HUES48 (cell line): ENCODE measurements at regions not wholly inside any gene's neighbourhood (a gene's known extent, or its start where the extent isn't known, plus 50 kb on each side); places are given as distances from the start of the nearest gene placed in this dataset.

Experiments used
- H3K27ac ChIP-seq: one replicate; pipeline ENCODE4 v1.7.0; 2013; ENCODE audit warnings: low read depth, low read length, inconsistent platforms
- H3K27me3 ChIP-seq: 2 replicates; pipeline ENCODE4 v1.6.1; 2013; ENCODE audit warnings: mild to moderate bottlenecking, low read length; ENCODE audit not compliant: control insufficient read depth, insufficient read depth
- H3K36me3 ChIP-seq: 2 replicates; pipeline ENCODE4 v1.6.1; 2013; ENCODE audit warnings: low read length; ENCODE audit not compliant: control insufficient read depth, insufficient read depth
- H3K4me1 ChIP-seq: 2 replicates; pipeline ENCODE4 v1.6.1; 2013; ENCODE audit warnings: mild to moderate bottlenecking, low read length; ENCODE audit not compliant: control insufficient read depth, insufficient read depth
- H3K4me3 ChIP-seq: 2 replicates; pipeline ENCODE4 v1.5.1; 2013; ENCODE audit warnings: mild to moderate bottlenecking, low read depth, low read length
- H3K9ac ChIP-seq: 2 replicates; pipeline ENCODE4 v1.6.1; 2013; ENCODE audit warnings: mild to moderate bottlenecking, low read depth, low read length, moderate library complexity
- H3K9me3 ChIP-seq: 2 replicates; pipeline ENCODE4 v1.6.1; 2013; ENCODE audit warnings: low read length; ENCODE audit not compliant: control insufficient read depth, insufficient read depth

DNA sequence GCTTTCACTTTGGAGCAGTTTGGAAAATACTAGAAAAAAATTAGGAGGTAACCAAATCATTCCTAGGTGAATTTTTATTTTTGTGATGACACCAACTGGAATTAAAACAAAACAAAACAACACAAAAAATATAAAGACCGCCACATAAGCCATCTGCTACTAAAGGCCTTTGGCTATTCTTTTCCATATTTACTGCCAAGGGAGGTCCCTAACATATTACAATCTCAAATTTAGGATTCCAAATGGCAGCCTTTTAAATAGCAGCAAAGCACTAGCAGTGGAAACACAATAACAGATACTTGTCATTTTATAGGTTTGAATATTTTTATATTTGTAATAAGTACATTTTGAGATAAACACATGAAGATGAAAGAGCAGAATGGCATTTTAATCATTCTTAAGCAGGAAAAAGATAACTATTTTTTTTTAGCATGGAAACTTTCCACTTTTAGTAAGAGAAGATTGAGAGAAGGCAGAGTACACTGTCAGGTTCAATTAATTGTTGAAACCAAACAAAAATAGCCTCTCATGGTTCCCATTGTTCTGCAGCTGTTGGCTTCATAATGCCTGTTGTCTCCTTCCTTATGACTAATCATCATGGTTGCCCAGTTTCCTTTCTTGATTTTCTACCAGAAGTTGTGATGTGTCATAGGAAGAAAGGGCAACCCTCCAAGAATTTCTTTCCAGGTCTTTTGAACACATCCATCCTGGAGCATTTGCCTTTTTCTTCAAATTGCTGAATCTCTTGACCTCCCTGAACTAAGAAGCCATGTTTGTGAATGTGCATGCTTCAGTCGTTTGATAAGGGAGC is 219.0 kb upstream of the EMCN start:
- Histone ChIP-seq H3K36me3 (no peaks in the 10 kb centered on the region), H3K9me3 (no peaks in the 10 kb centered on the region), H3K27ac (no peak overlapping the region), H3K4me3 (no peak overlapping the region), H3K27me3 (no peaks in the 10 kb centered on the region), H3K9ac (no peak overlapping the region), H3K4me1 (no peaks in the 10 kb centered on the region)

- no peak overlapping the region for H3K9ac ChIP-seq
These were observed 211.0 kb upstream of the EMCN start for GRCh38 chr4:100728861-100729260.

DNA sequence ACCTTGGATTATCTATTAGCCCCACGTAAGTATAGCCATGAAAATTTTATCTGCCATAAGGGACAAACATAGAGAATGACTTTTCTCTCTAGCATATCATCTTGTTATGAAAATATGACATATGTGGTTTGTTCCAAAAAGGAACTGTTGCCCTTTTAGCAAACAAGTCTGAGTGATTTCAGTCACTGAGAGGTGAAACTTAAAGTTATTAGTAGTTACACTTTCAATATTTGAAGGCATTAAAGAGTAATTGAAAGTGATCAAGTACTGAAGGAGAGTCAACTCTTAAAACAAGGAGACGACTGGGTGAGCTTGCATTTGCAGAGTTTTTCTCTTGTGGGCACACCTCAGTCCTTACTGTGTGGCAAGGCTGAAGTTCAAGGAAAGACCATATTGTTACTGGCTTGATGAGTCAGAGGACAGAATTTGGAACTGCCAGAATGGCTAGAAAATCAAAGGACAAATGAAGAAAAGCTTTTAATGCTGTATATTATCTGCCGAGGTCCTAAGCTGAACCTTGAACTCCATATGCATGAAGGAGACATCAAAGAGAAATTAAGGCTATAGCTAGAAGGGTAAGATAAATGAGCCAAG is 205.1 kb upstream of the EMCN start:
- H3K4me1 ChIP-seq, result no peaks in the 10 kb centered on the region
- no peaks in the 10 kb centered on the region for H3K27me3 ChIP-seq
- no peak overlapping the region for H3K9ac ChIP-seq
- H3K4me3 ChIP-seq, result no peak overlapping the region
- no peaks in the 10 kb centered on the region for H3K9me3 ChIP-seq
- H3K36me3 ChIP-seq, result no peaks in the 10 kb centered on the region
- no peak overlapping the region for H3K27ac ChIP-seq

More at GRCh38 chr4:100728861-100729260, 211.0 kb upstream of the EMCN start:
- H3K36me3 ChIP-seq, result no peaks in the 10 kb centered on the region
- H3K4me1 ChIP-seq, result no peaks in the 10 kb centered on the region
- H3K27ac ChIP-seq, result no peak overlapping the region
- no peak overlapping the region for H3K4me3 ChIP-seq
- no peaks in the 10 kb centered on the region for H3K27me3 ChIP-seq
- no peaks in the 10 kb centered on the region for H3K9me3 ChIP-seq

DNA sequence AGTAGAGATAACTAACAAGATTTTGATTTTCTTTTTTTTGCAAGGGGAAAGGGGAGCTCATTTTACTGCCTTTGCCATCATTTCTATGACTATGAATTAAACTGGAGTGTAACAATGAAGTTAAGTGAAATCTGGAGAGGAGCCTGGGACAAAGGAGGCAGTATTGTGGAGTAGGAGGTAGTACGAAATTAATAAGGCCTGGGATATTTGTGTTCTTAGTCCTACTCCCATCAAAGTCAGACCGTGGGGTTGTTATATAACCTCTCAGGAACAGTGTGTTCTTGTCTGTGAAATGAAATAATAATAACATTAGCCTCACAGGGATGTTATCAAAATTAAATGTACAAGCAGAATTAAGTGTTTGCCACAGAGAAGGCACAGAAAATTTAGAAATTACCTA is 204.3 kb upstream of the EMCN start:
- Histone ChIP-seq H3K4me3 (no peak overlapping the region), H3K9ac (no peak overlapping the region), H3K36me3 (no peaks in the 10 kb centered on the region), H3K27me3 (no peaks in the 10 kb centered on the region), H3K27ac (no peak overlapping the region), H3K9me3 (no peaks in the 10 kb centered on the region), H3K4me1 (no peaks in the 10 kb centered on the region)

DNA sequence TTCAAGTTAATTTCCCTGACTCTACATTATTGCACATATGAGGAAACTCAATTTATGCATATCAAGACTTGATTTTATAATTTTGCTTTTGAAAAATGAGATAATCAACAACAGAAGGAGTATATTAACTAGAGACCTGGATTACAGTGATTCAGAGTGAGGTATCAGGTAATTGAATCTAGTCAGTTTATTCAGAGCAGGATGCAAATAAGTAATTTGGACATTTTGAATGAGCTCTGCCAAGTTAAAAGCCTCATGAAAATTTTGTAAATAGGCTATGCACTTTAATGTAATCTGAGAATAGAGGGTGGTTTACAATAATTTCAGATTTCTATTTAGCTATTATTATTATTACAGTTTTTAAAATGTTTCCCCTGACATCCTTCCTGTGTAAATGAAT is 203.7 kb upstream of the EMCN start:
- Histone ChIP-seq H3K9me3 (no peaks in the 10 kb centered on the region), H3K4me3 (no peak overlapping the region), H3K9ac (no peak overlapping the region)

GRCh38 chr4:100721077-100721476 is 203.3 kb upstream of the EMCN start:
- no peaks in the 10 kb centered on the region for H3K27me3 ChIP-seq
- H3K9ac ChIP-seq, result no peak overlapping the region
- H3K27ac ChIP-seq, result no peak overlapping the region
- no peaks in the 10 kb centered on the region for H3K36me3 ChIP-seq
- no peaks in the 10 kb centered on the region for H3K4me1 ChIP-seq
- no peak overlapping the region for H3K4me3 ChIP-seq
- no peaks in the 10 kb centered on the region for H3K9me3 ChIP-seq

More for the DNA sequence above, 203.7 kb upstream of the EMCN start:
- Histone ChIP-seq H3K4me1 (no peaks in the 10 kb centered on the region), H3K36me3 (no peaks in the 10 kb centered on the region), H3K27ac (no peak overlapping the region), H3K27me3 (no peaks in the 10 kb centered on the region)

- no peaks in the 10 kb centered on the region for H3K27me3 ChIP-seq
- no peaks in the 10 kb centered on the region for H3K9me3 ChIP-seq
- no peak overlapping the region for H3K4me3 ChIP-seq
- H3K27ac ChIP-seq, result no peak overlapping the region
- H3K9ac ChIP-seq, result no peak overlapping the region
- H3K36me3 ChIP-seq, result no peaks in the 10 kb centered on the region
- no peaks in the 10 kb centered on the region for H3K4me1 ChIP-seq
These were observed 198.6 kb upstream of the EMCN start for GRCh38 chr4:100716416-100716815.

DNA sequence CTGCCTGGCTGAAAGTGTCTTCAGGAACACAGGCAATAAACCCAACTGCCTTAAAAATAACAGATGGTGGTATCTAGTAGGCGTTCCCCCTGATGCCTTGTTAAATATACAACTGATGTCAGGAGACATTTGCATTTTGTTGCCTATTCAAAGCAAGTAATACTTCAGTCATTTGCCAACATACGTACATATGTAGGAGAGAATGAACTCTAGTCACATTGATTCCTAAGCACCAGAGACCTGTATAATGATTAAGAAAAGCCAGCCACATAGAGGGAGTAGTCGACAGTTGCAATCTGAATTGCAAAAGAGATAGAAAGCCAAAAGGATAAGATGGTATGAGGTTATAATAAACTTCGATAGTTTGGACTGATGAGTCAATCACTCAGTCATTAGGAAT is 191.0 kb upstream of the EMCN start:
- no peaks in the 10 kb centered on the region for H3K9me3 ChIP-seq
- no peaks in the 10 kb centered on the region for H3K36me3 ChIP-seq
- no peaks in the 10 kb centered on the region for H3K27me3 ChIP-seq
- no peak overlapping the region for H3K9ac ChIP-seq
- no peak overlapping the region for H3K4me3 ChIP-seq
- H3K27ac ChIP-seq, result no peak overlapping the region
- H3K4me1 ChIP-seq, result no peaks in the 10 kb centered on the region

DNA sequence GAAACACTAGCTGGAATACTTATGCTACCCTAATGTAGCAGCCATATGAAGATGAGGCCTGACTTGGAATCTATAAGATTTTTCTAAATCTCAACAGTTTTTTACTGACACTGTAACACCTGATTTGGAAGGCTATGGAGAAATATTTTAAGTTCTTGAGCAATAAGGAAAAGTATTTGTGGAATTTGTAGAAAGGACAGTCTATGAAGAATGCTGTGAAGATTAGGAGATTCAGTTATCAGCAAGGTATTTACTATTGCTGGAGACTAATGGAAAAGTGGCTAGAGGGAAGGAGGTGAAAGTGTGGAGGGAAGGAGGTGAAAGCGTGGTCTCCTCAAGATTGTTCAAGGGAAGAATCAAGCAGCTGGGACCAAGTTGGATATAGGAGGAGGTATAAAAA is 190.0 kb upstream of the EMCN start:
- no peaks in the 10 kb centered on the region for H3K4me1 ChIP-seq
- H3K36me3 ChIP-seq, result no peaks in the 10 kb centered on the region
- no peak overlapping the region for H3K4me3 ChIP-seq
- no peaks in the 10 kb centered on the region for H3K9me3 ChIP-seq
- no peak overlapping the region for H3K27ac ChIP-seq
- no peaks in the 10 kb centered on the region for H3K27me3 ChIP-seq
- H3K9ac ChIP-seq, result no peak overlapping the region

DNA sequence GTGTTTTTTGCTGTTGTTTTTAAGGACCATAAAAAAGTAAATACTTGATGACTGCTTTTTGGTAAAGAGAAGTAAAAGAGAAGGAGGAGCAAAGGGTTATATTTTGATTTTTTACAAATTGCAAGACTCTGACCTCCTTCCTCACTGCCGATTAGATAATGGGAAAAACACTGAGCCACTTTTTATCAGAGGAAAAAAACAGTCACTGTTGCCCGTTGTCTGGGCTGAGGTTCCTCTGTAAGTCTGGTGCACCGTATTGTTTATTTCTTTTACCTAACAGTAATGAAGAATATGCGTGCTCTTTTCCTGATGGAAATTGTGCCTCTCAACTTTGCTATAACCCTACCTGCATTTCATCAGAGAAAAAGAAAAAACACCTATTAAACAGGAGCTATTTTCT is 178.7 kb upstream of the EMCN start:
- Histone ChIP-seq H3K27me3 (no peaks in the 10 kb centered on the region), H3K4me3 (no peak overlapping the region), H3K27ac (no peak overlapping the region), H3K4me1 (0 out of 2 replicates have a peak, but pooled peaks cover 4% of the 10 kb centered on the region), H3K9me3 (no peaks in the 10 kb centered on the region), H3K9ac (no peak overlapping the region), H3K36me3 (no peaks in the 10 kb centered on the region)

DNA sequence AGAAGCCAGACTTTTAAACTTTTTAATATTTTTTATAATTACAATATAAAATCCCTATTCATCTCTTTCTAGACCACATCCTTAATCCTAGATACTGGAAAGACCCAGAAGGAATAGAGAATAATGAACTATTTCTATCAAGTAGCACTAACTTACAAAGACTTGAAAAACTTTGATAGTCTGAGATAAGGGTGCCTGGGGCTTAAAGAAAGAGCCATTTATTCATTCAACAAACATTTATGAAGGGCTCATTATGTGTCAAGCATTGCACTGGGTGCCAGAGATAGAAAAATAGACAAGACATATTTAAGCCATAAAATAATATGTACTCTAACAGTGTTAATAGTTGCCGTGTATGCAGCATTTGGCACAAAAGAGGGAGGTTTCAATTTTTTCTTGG is 178.0 kb upstream of the EMCN start:
- Histone ChIP-seq H3K9ac (no peak overlapping the region), H3K36me3 (no peaks in the 10 kb centered on the region), H3K4me1 (0 out of 2 replicates have a peak, but pooled peaks cover 4% of the 10 kb centered on the region), H3K27me3 (no peaks in the 10 kb centered on the region), H3K4me3 (no peak overlapping the region), H3K27ac (no peak overlapping the region), H3K9me3 (no peaks in the 10 kb centered on the region)
